ENCODE measurements at regions not wholly inside any gene's neighbourhood (a gene's known extent, or its start where the extent isn't known, plus 50 kb on each side); places are given as distances from the start of the nearest gene placed in this dataset.

DNA sequence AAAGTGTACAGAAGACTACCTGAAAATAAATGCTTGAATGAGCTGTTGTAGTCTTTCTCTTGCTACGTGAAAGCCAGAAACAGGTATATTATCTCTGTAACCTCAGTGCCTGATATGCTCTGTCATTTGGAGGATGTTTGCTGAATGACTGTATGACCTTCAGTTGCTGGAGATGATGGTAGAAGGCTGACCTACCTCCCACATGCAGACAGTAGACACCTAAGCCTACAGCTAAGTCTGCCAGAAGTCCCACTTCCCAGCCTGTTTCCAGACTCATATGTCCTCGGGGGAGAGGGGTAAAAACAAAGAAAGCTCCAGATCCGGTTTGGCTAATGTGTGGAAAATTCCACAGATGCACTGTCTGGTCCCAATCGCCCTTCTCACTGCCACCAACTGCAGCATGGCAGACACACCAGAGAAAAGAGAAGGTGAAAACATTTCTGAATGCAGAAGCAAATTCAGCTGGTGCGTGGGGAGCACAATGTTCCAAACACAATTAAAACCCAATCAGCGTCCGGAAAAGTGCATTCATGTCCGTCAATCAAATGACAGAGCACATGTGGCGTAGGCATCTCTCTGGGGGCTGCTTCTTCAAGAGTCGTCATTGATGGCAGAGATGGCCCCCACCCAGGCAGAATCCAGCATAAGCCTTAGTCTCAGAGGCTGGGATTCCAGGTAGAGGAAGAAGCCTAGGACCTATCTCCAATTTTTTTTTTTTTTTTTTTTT lies 76.3 kb upstream of the TBX3 start:
- Mint-ChIP-seq H3K4me3 (no peak overlapping the region), H3K4me1 (peaks cover 44% of the 10 kb centered on the region), H3K36me3 (ENCODE audit: low read depth) (no peaks in the 10 kb centered on the region), H3K9me3 (no peaks in the 10 kb centered on the region), H3K27me3 (ENCODE audit: low read depth, poor library complexity) (peaks cover 17% of the 10 kb centered on the region), H3K27ac (no peak overlapping the region)
- TF ChIP-seq, protein P1, sequence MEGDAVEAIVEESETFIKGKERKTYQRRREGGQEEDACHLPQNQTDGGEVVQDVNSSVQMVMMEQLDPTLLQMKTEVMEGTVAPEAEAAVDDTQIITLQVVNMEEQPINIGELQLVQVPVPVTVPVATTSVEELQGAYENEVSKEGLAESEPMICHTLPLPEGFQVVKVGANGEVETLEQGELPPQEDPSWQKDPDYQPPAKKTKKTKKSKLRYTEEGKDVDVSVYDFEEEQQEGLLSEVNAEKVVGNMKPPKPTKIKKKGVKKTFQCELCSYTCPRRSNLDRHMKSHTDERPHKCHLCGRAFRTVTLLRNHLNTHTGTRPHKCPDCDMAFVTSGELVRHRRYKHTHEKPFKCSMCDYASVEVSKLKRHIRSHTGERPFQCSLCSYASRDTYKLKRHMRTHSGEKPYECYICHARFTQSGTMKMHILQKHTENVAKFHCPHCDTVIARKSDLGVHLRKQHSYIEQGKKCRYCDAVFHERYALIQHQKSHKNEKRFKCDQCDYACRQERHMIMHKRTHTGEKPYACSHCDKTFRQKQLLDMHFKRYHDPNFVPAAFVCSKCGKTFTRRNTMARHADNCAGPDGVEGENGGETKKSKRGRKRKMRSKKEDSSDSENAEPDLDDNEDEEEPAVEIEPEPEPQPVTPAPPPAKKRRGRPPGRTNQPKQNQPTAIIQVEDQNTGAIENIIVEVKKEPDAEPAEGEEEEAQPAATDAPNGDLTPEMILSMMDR (IDR thresholded peaks at IDR 0.05): no peak
- no peak for DNase-seq

DNA sequence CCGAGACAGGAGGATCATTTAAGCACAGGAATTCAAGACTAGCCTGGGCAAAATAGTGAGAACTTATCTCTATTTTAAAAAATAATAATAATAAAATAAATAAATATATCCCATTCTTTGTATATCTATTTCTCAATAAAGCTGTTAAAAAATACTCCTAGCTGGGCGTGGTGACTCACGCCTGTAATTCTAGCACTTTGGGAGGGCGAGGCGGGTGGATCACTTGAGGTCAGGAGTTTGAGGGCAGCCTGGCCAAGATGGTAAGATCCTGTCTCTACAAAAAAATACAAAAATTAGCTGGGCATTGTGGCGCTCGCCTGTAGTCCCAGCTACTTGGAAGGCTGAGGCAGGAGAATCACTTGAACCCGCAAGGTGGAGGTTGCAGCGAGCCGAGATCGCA lies 75.7 kb upstream of the TBX3 start:
- no peak for DNase-seq
- peaks cover 40% of the 10 kb centered on the region for H3K4me1 Mint-ChIP-seq
- peaks cover 17% of the 10 kb centered on the region for H3K27me3 Mint-ChIP-seq (ENCODE audit: low read depth, poor library complexity)
- no peaks in the 10 kb centered on the region for H3K9me3 Mint-ChIP-seq
- H3K4me3 Mint-ChIP-seq: no peak overlapping the region
- H3K36me3 Mint-ChIP-seq (ENCODE audit: low read depth): no peaks in the 10 kb centered on the region
- H3K27ac Mint-ChIP-seq: peak overlapping the region; percentile 56
- TF ChIP-seq, protein P1 (IDR thresholded peaks at IDR 0.05): no peak

DNA sequence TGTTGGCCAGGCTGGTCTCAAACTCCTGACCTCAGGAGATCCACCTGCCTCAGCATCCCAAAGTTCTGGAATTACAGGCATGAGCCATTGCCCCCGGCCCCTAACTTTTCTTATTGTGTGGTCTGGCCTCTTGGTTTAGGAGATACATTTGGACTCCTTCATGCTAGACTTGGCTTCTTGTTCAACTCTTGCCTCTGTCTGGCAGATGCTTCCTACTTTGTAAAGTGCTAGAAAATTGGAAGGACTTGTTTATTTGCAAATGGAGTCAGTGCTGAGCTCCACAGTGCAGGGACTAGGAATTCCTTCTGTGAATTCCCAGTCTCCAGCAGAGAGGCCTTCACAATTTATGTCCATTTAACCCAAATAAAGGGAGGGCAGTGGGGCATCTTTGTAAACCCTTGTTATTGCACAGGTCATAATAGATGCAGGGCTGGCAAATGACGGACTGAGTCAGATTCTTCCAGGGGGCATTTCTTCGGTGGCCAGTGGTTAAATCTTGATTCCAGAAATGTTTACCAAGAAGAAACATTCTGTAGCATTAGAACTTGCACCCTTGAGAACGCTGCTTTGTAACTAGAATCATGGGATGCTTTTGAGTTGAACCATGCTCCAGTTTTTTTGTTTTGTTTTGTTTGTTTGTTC lies 73.8 kb upstream of the TBX3 start:
- Mint-ChIP-seq H3K4me3 (no peak overlapping the region), H3K9me3 (no peaks in the 10 kb centered on the region), H3K27ac (no peak overlapping the region), H3K36me3 (ENCODE audit: low read depth) (no peaks in the 10 kb centered on the region), H3K4me1 (peaks cover 37% of the 10 kb centered on the region), H3K27me3 (ENCODE audit: low read depth, poor library complexity) (peaks cover 17% of the 10 kb centered on the region)
- DNase-seq: no peak
- TF ChIP-seq, protein P1 (IDR thresholded peaks at IDR 0.05): no peak

DNA sequence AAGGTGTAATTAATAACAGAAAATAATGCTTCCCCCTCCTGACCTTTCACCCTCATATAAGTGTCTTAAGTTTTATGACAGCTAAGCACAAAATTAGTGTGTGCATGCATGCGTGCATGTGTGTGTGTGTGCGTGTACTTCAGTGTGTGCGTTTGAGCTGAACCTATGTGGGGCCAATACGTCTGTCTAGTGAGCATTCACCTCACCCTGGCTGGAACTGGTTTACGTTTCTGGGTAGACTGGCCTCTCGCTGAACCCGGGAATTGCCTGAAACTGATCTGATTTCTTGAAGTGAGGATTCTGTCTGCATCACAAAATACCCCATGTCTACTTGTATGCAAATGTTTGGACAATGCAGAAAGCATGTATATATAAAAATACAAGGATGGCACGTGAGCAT lies 68.2 kb upstream of the TBX3 start:
- H3K4me3 Mint-ChIP-seq: peak overlapping the region; percentile 14
- H3K27me3 Mint-ChIP-seq (ENCODE audit: low read depth, poor library complexity): peaks cover 48% of the 10 kb centered on the region
- H3K36me3 Mint-ChIP-seq (ENCODE audit: low read depth): no peaks in the 10 kb centered on the region
- no peak overlapping the region for H3K27ac Mint-ChIP-seq
- no peaks in the 10 kb centered on the region for H3K9me3 Mint-ChIP-seq
- H3K4me1 Mint-ChIP-seq: peaks cover 51% of the 10 kb centered on the region
- DNase-seq: no peak
- TF ChIP-seq, protein P1 (IDR thresholded peaks at IDR 0.05): no peak

DNA sequence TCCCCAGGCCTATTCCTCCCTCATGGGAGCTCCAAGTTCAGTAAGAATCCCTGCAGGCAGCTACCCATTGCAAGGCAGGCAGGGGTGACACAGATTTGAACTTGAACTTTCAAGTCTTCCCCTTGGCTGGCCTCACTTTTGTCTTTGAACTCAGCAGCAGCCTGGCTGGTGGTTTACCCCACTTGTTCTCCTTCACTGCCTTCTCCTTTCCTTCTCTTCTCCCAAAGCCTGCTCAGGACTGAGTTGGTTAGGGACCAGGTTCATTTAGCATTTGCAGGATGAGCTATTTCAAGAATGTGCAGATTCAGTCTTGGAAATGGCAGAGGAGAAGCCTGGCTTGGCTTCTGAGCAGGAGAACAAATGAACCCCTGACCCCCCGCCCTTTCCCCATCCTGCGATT lies 67.7 kb upstream of the TBX3 start:
- Mint-ChIP-seq H3K27ac (no peak overlapping the region), H3K4me1 (peaks cover 56% of the 10 kb centered on the region), H3K36me3 (ENCODE audit: low read depth) (no peaks in the 10 kb centered on the region), H3K4me3 (no peak overlapping the region), H3K27me3 (ENCODE audit: low read depth, poor library complexity) (peaks cover 47% of the 10 kb centered on the region), H3K9me3 (no peaks in the 10 kb centered on the region)
- TF ChIP-seq, protein P1 (IDR thresholded peaks at IDR 0.05): no peak
- no peak for DNase-seq

DNA sequence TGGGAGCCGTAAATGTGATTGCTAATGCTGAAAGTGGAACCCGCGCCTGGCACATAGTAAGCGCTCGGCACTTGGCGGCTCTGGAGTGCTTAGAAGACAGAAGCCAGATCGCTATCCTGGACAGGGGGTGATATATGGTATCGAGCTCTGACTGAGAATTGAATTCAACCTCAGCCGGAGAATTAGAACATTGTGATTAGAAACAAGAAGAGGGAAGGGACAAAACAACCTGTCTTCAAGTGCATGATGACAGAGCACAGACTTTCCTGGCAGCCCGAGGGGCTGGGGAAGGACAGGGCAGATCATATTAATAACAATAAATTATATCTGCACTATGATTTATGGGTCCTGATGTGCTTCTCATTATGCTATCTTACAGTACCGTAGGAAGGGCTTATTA lies 66.9 kb upstream of the TBX3 start:
- H3K36me3 Mint-ChIP-seq (ENCODE audit: low read depth): no peaks in the 10 kb centered on the region
- DNase-seq: no peak
- peaks cover 44% of the 10 kb centered on the region for H3K27me3 Mint-ChIP-seq (ENCODE audit: low read depth, poor library complexity)
- H3K27ac Mint-ChIP-seq: no peak overlapping the region
- H3K9me3 Mint-ChIP-seq: no peaks in the 10 kb centered on the region
- TF ChIP-seq, protein P1 (IDR thresholded peaks at IDR 0.05): no peak
- H3K4me1 Mint-ChIP-seq: peaks cover 64% of the 10 kb centered on the region
- no peak overlapping the region for H3K4me3 Mint-ChIP-seq

Data from nephron progenitor cell (in vitro differentiated cells).